Muscle of leg (tissue), 3 donors: ENCODE measurements at regions not wholly inside any gene's neighbourhood (a gene's known extent, or its start where the extent isn't known, plus 50 kb on each side); places are given as distances from the start of the nearest gene placed in this dataset.
"Not testable (repeated sequence)": the region's sequence is repeated elsewhere in the genome, so short reads cannot be mapped to it uniquely, and the experiment has no call there.

Experiments
- DNase-seq: peaks from one replicate; pipeline ENCODE4 v3.0.0; 2013
- H3K27ac ChIP-seq: one replicate; pipeline ENCODE4 v1.5.1; 2013; ENCODE audit warnings: mild to moderate bottlenecking, low read length, control low read depth
- H3K27me3 ChIP-seq: one replicate; pipeline ENCODE4 v1.6.1; 2013; ENCODE audit warnings: low read length; ENCODE audit not compliant: control insufficient read depth, insufficient read depth
- H3K36me3 ChIP-seq: one replicate; pipeline ENCODE4 v1.6.1; 2013; ENCODE audit warnings: low read length; ENCODE audit not compliant: control insufficient read depth, insufficient read depth
- H3K4me1 ChIP-seq: one replicate; pipeline ENCODE4 v1.6.1; 2013; ENCODE audit warnings: low read length; ENCODE audit not compliant: control insufficient read depth, insufficient read depth
- H3K4me3 ChIP-seq: one replicate; pipeline ENCODE4 v1.5.1; 2013; ENCODE audit warnings: low read length, control low read depth
- H3K9me3 ChIP-seq: replicated peaks from 2 replicates; pipeline ENCODE4 v1.6.1; 2013; ENCODE audit warnings: low read depth, low read length; ENCODE audit not compliant: control insufficient read depth
- WGBS: methylation state at CpG from one replicate; pipeline ENCODE4 v1.1.5; 2013; ENCODE audit warnings: missing lambda C conversion rate; ENCODE audit not compliant: insufficient coverage; 5-methylcytosine and 5-hydroxymethylcytosine counted together

DNA sequence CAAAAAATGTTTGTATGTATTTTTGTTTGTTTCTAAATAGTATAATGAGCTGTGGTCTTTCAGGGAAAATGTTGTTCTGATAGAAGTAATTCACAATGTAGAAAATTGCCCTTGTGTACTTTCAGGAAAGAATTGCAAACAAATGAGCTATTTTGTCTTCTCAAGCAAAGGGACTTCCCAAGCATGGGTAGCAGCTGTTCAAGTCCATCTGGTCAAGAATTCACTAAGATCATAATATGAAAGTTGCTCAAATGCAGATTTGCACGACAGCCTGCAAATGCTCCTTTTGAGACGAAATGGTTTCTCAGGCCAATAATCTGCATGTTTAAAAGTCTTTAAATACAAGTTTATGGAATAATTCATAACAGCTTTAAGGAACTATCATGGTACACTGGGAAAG is 51.9 kb upstream of the HNMT start:
- WGBS, result no CpG with 5 or more reads among the region's 2 CpGs
- Histone ChIP-seq H3K4me3 (no peak overlapping the region), H3K27ac (no peak overlapping the region), H3K4me1 (peaks cover 2% of the 10 kb centered on the region), H3K36me3 (no peaks in the 10 kb centered on the region), H3K9me3 (no peaks in the 10 kb centered on the region), H3K27me3 (no peaks in the 10 kb centered on the region)
- DNase-seq, result peak; percentile 73

DNA sequence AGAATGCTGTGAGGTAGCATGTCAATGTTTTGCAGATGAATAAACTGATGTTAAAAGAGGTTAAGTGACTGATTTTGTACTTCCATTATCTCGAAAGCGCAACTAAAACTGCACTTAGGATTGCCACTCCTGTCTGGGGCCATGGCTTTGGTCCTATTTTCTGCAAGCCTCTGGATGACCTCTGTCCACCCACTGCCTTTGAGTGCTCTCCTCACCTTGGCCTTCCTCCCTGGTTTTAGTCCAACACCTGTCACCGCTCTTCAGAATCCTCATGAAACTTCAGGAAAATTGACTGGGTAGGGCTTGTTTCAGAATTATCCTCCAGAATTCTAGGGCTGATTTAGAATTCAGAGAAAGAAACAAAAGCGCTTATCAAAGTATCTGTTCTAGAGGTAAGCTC is 51.1 kb upstream of the HNMT start:
- peaks cover 2% of the 10 kb centered on the region for H3K4me1 ChIP-seq
- 96% methylated on average over 3 of the region's 4 CpGs for WGBS
- H3K27ac ChIP-seq, result no peak overlapping the region
- H3K27me3 ChIP-seq, result no peaks in the 10 kb centered on the region
- no peaks in the 10 kb centered on the region for H3K36me3 ChIP-seq
- no peak overlapping the region for H3K4me3 ChIP-seq
- no peaks in the 10 kb centered on the region for H3K9me3 ChIP-seq
- DNase-seq, result peak; percentile 26

GRCh38 chr2:137913648-137914047 is 50.6 kb upstream of the HNMT start:
- H3K36me3 ChIP-seq, H3K9me3 ChIP-seq, DNase-seq, H3K4me3 ChIP-seq, H3K4me1 ChIP-seq, H3K27me3 ChIP-seq, H3K27ac ChIP-seq: not testable (repeated sequence)
- WGBS, result no CpG with 5 or more reads among the region's 2 CpGs
